Activated CD4-positive, alpha-beta T cell treated with anti-CD3 and anti-CD28 coated beads for 36 hours (primary cell): ENCODE measurements at regions not wholly inside any gene's neighbourhood (a gene's known extent, or its start where the extent isn't known, plus 50 kb on each side); places are given as distances from the start of the nearest gene placed in this dataset.

Experiments
- ATAC-seq: fragments of 200-7000 bp; cut with Tn5 transposase; one replicate; pipeline ENCODE4 v1.10.0; 2021; ENCODE audit warnings: mild to moderate bottlenecking, moderate library complexity
- CTCF ChIA-PET: fragments of 350-600 bp; sonication (Branson Sonifier 250); formaldehyde crosslinking; loops from one replicate; lab custom pipeline; 2021; ENCODE audit warnings: antibody characterized with exemption; lab: Charles Lee
- POLR2A ChIA-PET: fragments of 350-600 bp; sonication (Branson Sonifier 250); formaldehyde crosslinking; loops from one replicate; lab custom pipeline; 2021; ENCODE audit warnings: antibody characterized with exemption, inconsistent platforms; lab: Charles Lee
- DNase-seq: peaks from one replicate; pipeline ENCODE4 v3.0.0-alpha.2; 2020
- H3K27ac Mint-ChIP-seq: one replicate; pipeline ENCODE4 v1.8.0; 2021; ENCODE audit warnings: mixed read lengths
- H3K27me3 Mint-ChIP-seq: one replicate; pipeline ENCODE4 v1.8.0; 2021; ENCODE audit warnings: mixed read lengths
- H3K36me3 Mint-ChIP-seq: one replicate; pipeline ENCODE4 v1.8.0; 2021; ENCODE audit warnings: low read depth, mixed read lengths
- H3K4me1 Mint-ChIP-seq: one replicate; pipeline ENCODE4 v1.8.0; 2021; ENCODE audit warnings: mixed read lengths
- H3K4me3 Mint-ChIP-seq: one replicate; pipeline ENCODE4 v1.8.0; 2021; ENCODE audit warnings: mild to moderate bottlenecking, moderate library complexity, mixed read lengths
- H3K9me3 Mint-ChIP-seq: one replicate; pipeline ENCODE4 v1.8.0; 2021; ENCODE audit warnings: low read depth, mixed read lengths
- intact Hi-C, 2 experiments: fragments of 100-400 bp; cut with DNase I in 1 of 2; cut with micrococcal nuclease in 1 of 2; formaldehyde crosslinking; loops; one replicate each; pipeline versions ENCODE4 v1.14.2 to v1.15.1; 2022 to 2024; cut with DNase I, micrococcal nuclease

- DNase-seq (no peak), ATAC-seq (no peak)
- ChIA-PET POLR2A (no interaction called here), CTCF (no interaction called here)
- H3K4me3 Mint-ChIP-seq = no peak overlapping the region
- no peaks in the 10 kb centered on the region for H3K27me3 Mint-ChIP-seq
- H3K9me3 Mint-ChIP-seq = peaks cover 5% of the 10 kb centered on the region
- no peak overlapping the region for H3K27ac Mint-ChIP-seq
- intact Hi-C loops = no loop called here
- H3K36me3 Mint-ChIP-seq = no peaks in the 10 kb centered on the region
- no peaks in the 10 kb centered on the region for H3K4me1 Mint-ChIP-seq
These were observed 182.4 kb upstream of the CXXC4 start for GRCh38 chr4:104677116-104677515.

GRCh38 chr4:104682311-104682710, 187.6 kb upstream of the CXXC4 start:
- intact Hi-C loops = no loop called here
- H3K4me1 Mint-ChIP-seq = no peaks in the 10 kb centered on the region
- no peak overlapping the region for H3K27ac Mint-ChIP-seq

GRCh38 chr4:104693601-104694201, 199.0 kb upstream of the CXXC4 start:
- POLR2A ChIA-PET = no interaction called here
- intact Hi-C loops = loop anchor here in 1 of 2 experiments (2.0 kb wide), 1 partner anchor 167 kb away; no protein-coding TSS in a partner anchor

More at GRCh38 chr4:104682311-104682710, 187.6 kb upstream of the CXXC4 start:
- H3K36me3 Mint-ChIP-seq = no peaks in the 10 kb centered on the region
- H3K9me3 Mint-ChIP-seq = peaks cover 8% of the 10 kb centered on the region
- DNase-seq = no peak
- H3K4me3 Mint-ChIP-seq = no peak overlapping the region
- ChIA-PET CTCF (no interaction called here), POLR2A (no interaction called here)
- H3K27me3 Mint-ChIP-seq = no peaks in the 10 kb centered on the region
- no peak for ATAC-seq

GRCh38 chr4:104716584-104716983, 221.9 kb upstream of the CXXC4 start:
- Mint-ChIP-seq H3K9me3 (no peaks in the 10 kb centered on the region), H3K36me3 (no peaks in the 10 kb centered on the region), H3K4me1 (no peaks in the 10 kb centered on the region), H3K27me3 (peaks cover 3% of the 10 kb centered on the region), H3K27ac (no peak overlapping the region), H3K4me3 (no peak overlapping the region)
- POLR2A ChIA-PET = no interaction called here
- DNase-seq (no peak), ATAC-seq (no peak)
- CTCF ChIA-PET = no interaction called here
- intact Hi-C loops = no loop called here

More at GRCh38 chr4:104693601-104694201, 199.0 kb upstream of the CXXC4 start:
- no peaks in the 10 kb centered on the region for H3K27me3 Mint-ChIP-seq
- CTCF ChIA-PET = no interaction called here
- no peak overlapping the region for H3K4me3 Mint-ChIP-seq
- no peaks in the 10 kb centered on the region for H3K36me3 Mint-ChIP-seq
- DNase-seq = no peak
- H3K9me3 Mint-ChIP-seq = peaks cover 4% of the 10 kb centered on the region
- H3K4me1 Mint-ChIP-seq = no peaks in the 10 kb centered on the region
- H3K27ac Mint-ChIP-seq = no peak overlapping the region
- ATAC-seq = no peak

GRCh38 chr4:104719539-104720230, 225.0 kb upstream of the CXXC4 start:
- ChIA-PET CTCF (no interaction called here), POLR2A (no interaction called here)
- ATAC-seq (no peak), DNase-seq (no peak)
- no peaks in the 10 kb centered on the region for H3K4me1 Mint-ChIP-seq
- H3K36me3 Mint-ChIP-seq = no peaks in the 10 kb centered on the region
- intact Hi-C loops = no loop called here
- H3K9me3 Mint-ChIP-seq = no peaks in the 10 kb centered on the region
- no peak overlapping the region for H3K27ac Mint-ChIP-seq
- peaks cover 3% of the 10 kb centered on the region for H3K27me3 Mint-ChIP-seq
- no peak overlapping the region for H3K4me3 Mint-ChIP-seq

- Mint-ChIP-seq H3K27ac (no peak overlapping the region), H3K4me1 (no peaks in the 10 kb centered on the region), H3K36me3 (no peaks in the 10 kb centered on the region), H3K9me3 (peaks cover 4% of the 10 kb centered on the region), H3K4me3 (no peak overlapping the region), H3K27me3 (no peaks in the 10 kb centered on the region)
- CTCF ChIA-PET = interaction anchor here (1.4 kb wide), 1 partner anchor 12 kb away, joined by 3 read pairs; no protein-coding TSS in a partner anchor
- intact Hi-C loops = no loop called here
- DNase-seq (no peak), ATAC-seq (no peak)
- POLR2A ChIA-PET = no interaction called here
These were observed 227.8 kb upstream of the CXXC4 start for GRCh38 chr4:104722467-104722866.

- no peak overlapping the region for H3K4me3 Mint-ChIP-seq
- no peaks in the 10 kb centered on the region for H3K36me3 Mint-ChIP-seq
- H3K27ac Mint-ChIP-seq = no peak overlapping the region
- peaks cover 2% of the 10 kb centered on the region for H3K4me1 Mint-ChIP-seq
- CTCF ChIA-PET = no interaction called here
- ATAC-seq (no peak), DNase-seq (no peak)
- POLR2A ChIA-PET = no interaction called here
- H3K27me3 Mint-ChIP-seq = no peaks in the 10 kb centered on the region
- intact Hi-C loops = no loop called here
- H3K9me3 Mint-ChIP-seq = peaks cover 4% of the 10 kb centered on the region
These were observed 231.3 kb upstream of the CXXC4 start for GRCh38 chr4:104726002-104726401.

GRCh38 chr4:104727643-104728042, 232.9 kb upstream of the CXXC4 start:
- ChIA-PET POLR2A (no interaction called here), CTCF (no interaction called here)
- Mint-ChIP-seq H3K4me1 (peaks cover 2% of the 10 kb centered on the region), H3K4me3 (no peak overlapping the region), H3K9me3 (peaks cover 4% of the 10 kb centered on the region), H3K27ac (no peak overlapping the region), H3K36me3 (no peaks in the 10 kb centered on the region), H3K27me3 (no peaks in the 10 kb centered on the region)
- DNase-seq (no peak), ATAC-seq (no peak)
- intact Hi-C loops = no loop called here

GRCh38 chr4:104728380-104729122, 233.9 kb upstream of the CXXC4 start:
- ATAC-seq = peak; percentile 26
- no peak for DNase-seq
- Mint-ChIP-seq H3K36me3 (no peaks in the 10 kb centered on the region), H3K27me3 (no peaks in the 10 kb centered on the region), H3K4me1 (peaks cover 2% of the 10 kb centered on the region), H3K9me3 (peaks cover 4% of the 10 kb centered on the region), H3K4me3 (no peak overlapping the region), H3K27ac (no peak overlapping the region)
- intact Hi-C loops = no loop called here
- POLR2A ChIA-PET = no interaction called here
- CTCF ChIA-PET = interaction anchor here (0.6 kb wide), 1 partner anchor 19 kb away, joined by 4 read pairs; no protein-coding TSS in a partner anchor

GRCh38 chr4:104732766-104733165, 238.1 kb upstream of the CXXC4 start:
- ATAC-seq (no peak), DNase-seq (no peak)
- Mint-ChIP-seq H3K36me3 (no peaks in the 10 kb centered on the region), H3K4me3 (no peak overlapping the region), H3K27me3 (no peaks in the 10 kb centered on the region), H3K27ac (no peak overlapping the region), H3K4me1 (peaks cover 2% of the 10 kb centered on the region), H3K9me3 (no peaks in the 10 kb centered on the region)
- POLR2A ChIA-PET = no interaction called here
- intact Hi-C loops = no loop called here
- CTCF ChIA-PET = no interaction called here

- no peaks in the 10 kb centered on the region for H3K9me3 Mint-ChIP-seq
- no peak for DNase-seq
- no peaks in the 10 kb centered on the region for H3K4me1 Mint-ChIP-seq
- intact Hi-C loops = no loop called here
- ChIA-PET CTCF (no interaction called here), POLR2A (no interaction called here)
- no peak overlapping the region for H3K4me3 Mint-ChIP-seq
- no peak overlapping the region for H3K27ac Mint-ChIP-seq
- no peak for ATAC-seq
- H3K36me3 Mint-ChIP-seq = no peaks in the 10 kb centered on the region
- peaks cover 4% of the 10 kb centered on the region for H3K27me3 Mint-ChIP-seq
These were observed 240.5 kb upstream of the CXXC4 start for GRCh38 chr4:104735174-104735573.

GRCh38 chr4:104740161-104740560, 245.5 kb upstream of the CXXC4 start:
- no peaks in the 10 kb centered on the region for H3K4me1 Mint-ChIP-seq
- ATAC-seq = no peak
- ChIA-PET CTCF (no interaction called here), POLR2A (no interaction called here)
- intact Hi-C loops = no loop called here
- no peaks in the 10 kb centered on the region for H3K9me3 Mint-ChIP-seq
- no peaks in the 10 kb centered on the region for H3K36me3 Mint-ChIP-seq
- H3K27ac Mint-ChIP-seq = no peak overlapping the region
- peaks cover 4% of the 10 kb centered on the region for H3K27me3 Mint-ChIP-seq
- DNase-seq = no peak
- no peak overlapping the region for H3K4me3 Mint-ChIP-seq
